HG03457 (cell line): ENCODE measurements at regions not wholly inside any gene's neighbourhood (a gene's known extent, or its start where the extent isn't known, plus 50 kb on each side); places are given as distances from the start of the nearest gene placed in this dataset.
"Not testable (repeated sequence)": the region's sequence is repeated elsewhere in the genome, so short reads cannot be mapped to it uniquely, and the experiment has no call there.

Experiments used
- ATAC-seq: cut with Tn5 transposase; IDR thresholded peaks from one replicate; pipeline ENCODE4 v1.9.1; 2021; ENCODE audit warnings: moderate number of reproducible peaks; ENCODE audit not compliant: unreplicated experiment

DNA sequence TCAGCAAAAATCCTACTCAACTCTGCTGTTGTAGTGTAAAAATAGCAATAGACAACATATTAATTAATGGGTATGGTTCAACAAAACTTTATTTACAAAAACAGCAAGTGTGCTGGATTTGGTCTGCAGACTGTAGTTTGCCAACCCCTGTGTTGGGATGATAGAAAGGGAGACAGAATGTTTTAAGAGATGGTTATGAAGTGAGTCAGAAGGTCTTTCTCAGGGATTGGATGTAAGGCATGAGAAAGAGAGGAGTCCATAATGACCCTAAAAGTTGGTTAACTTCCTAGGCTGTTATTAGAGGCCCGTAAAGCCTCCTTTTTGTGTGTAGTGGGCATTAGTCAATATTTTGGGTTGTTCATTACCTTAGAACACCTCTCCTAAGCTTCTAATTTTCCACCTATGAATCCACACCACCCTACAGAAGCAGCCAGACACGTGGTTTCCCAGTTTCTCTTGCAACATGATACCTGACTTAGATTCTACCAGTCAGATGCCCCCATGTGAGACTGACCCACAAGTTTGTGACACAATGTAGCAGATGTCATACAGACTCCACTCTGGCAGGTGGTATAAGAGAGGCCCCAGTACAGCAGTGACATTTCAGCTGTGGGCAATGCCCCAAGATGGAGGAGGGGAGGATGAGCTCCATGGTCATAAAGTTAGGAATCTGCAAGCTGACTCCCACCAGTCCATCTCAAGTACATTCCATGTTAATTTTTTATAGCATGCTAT is 1015.6 kb downstream of the KCNMA1 start:
- no peak for ATAC-seq

DNA sequence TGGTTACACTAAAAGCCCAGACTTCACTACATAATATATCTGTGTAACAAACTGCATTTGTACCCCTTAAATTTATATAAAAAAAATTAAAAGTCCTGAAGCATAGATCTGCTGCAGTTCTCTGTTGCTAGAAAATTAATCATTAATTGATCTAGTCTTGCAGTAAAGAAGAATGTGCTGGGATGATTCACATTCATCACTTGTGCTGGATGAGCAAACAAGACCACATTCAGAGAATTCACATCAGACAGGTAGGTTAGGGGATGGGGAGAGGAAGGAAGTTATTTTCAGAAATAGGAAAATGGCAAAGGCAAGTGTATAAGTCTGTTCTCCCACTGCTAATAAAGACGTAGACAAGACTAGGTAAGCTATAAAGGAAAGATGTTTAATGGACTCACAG is 1019.0 kb downstream of the KCNMA1 start:
- ATAC-seq: no peak

DNA sequence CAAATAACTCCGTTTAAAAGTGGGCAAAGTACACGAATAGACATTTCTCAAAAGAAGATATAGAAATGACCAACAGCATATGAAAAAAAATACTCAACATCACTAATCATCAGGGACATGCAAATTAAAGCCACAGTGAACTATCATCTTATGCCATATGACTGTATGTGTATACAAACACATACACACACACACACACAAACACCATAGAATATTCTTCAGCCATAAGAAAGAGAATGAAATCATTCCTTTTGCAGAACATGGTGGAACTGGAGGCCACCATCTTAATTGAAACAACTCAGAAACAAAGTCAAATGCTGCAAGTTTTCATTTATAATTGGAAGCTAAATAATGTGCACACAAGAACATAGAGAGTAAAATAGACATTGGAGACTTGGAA is 1019.4 kb downstream of the KCNMA1 start:
- ATAC-seq: no peak

DNA sequence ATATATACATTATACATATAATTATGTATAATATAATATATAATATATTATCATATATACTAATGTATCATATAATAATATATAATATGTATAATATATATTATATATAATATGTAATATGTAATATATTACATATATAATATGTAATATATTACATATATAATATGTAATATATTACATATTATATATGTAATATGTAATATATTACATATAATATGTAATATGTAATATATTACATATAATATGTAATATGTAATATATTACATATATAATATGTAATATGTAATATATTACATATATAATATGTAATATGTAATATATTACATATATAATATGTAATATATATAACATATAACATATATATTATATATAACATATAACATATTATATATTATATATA is 1020.9 kb downstream of the KCNMA1 start:
- ATAC-seq: not testable (repeated sequence)

DNA sequence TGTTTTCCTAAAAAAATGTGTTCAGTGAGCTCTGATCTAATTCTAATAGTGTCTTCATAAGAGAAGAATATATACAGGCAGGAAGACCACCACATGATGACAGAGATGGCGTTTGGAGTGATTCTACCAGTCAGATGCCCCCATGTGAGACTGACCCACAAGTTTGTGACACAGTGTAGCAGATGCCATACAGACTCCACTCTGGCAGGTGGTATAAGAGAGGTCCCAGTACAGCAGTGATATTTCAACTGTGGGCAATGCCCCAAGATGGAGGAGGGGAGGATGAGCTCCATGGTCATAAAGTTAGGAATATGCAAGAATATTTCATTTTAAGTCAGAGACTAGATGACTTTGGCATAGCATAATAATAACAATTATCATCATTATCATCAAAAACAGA is 1022.6 kb downstream of the KCNMA1 start:
- ATAC-seq: no peak
